ENCODE measurements at regions not wholly inside any gene's neighbourhood (a gene's known extent, or its start where the extent isn't known, plus 50 kb on each side); places are given as distances from the start of the nearest gene placed in this dataset.
"Not testable (repeated sequence)": the region's sequence is repeated elsewhere in the genome, so short reads cannot be mapped to it uniquely, and the experiment has no call there.

- intact Hi-C loops (cut with DNase I), result no loop called here
- 88 to 91% methylated on average over 1 of the region's 1 CpG for WGBS, 2 donors
- no peak overlapping the region for H3K4me3 ChIP-seq
- no peaks in the 10 kb centered on the region for H3K36me3 ChIP-seq (replicated peaks in 1 of 2; ENCODE audit: insufficient read depth in 1 of 2, low read depth in 2 of 2)
- no peak for DNase-seq
- no peaks in the 10 kb centered on the region for H3K27me3 ChIP-seq
- no peaks in the 10 kb centered on the region for H3K4me1 ChIP-seq
- no peak for ATAC-seq
- TF ChIP-seq CTCF (IDR thresholded peaks at IDR 0.05) (no peak), POLR2A (IDR thresholded peaks at IDR 0.05) (no peak)
- H3K27ac ChIP-seq, result no peak overlapping the region
- H3K9me3 ChIP-seq, result no peaks in the 10 kb centered on the region
Measured at GRCh38 chr2:101578671-101579070, 103.8 kb upstream of the RFX8 start.

DNA sequence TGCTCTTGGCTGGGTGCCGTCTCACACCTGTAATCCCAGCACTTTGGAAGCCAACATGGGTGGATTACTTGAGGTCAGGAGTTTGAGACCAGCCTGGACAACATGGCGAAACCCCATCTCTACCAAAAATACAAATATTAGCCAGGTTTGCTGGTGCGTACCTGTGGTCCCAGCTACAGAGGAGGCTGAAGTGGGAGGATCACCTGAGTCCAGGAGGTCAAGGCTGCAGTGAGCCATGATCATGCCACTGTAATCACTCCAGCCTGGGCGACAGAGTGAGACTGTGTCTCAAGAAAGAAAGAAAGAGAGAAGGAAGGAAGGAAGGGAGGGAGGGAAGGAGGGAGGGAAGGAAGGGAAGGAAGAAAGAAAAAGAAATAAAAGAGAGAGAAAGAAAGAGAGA lies 103.2 kb upstream of the RFX8 start:
- H3K4me3 ChIP-seq; H3K4me1 ChIP-seq; DNase-seq; H3K9me3 ChIP-seq; ATAC-seq; H3K27me3 ChIP-seq; H3K36me3 ChIP-seq (replicated peaks in 1 of 2; ENCODE audit: insufficient read depth in 1 of 2, low read depth in 2 of 2); intact Hi-C loops (cut with DNase I); H3K27ac ChIP-seq: not testable (repeated sequence)
- WGBS, 2 donors, result 86 to 88% methylated on average over 4 of the region's 4 CpGs

DNA sequence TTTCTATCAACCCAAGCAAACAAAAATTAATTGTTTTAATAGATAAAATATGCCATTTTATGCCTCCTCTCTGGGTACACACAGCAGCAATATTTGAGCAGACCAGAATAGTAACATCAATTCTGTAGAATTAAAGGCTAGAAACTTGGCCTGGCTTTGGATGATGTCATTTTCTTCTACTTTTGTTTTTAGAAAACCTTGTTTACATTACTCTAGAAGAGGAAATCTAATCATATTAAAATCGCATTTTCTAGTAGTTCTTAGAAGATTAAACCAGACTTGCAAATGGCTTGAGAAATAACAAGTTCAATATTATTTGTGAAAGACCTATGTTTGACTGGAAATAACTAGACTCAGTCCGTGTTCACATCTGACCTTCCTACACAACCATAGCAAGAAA lies 102.3 kb upstream of the RFX8 start:
- WGBS, 2 donors, result 50 to 53% methylated on average over 2 of the region's 2 CpGs
- DNase-seq (no peak), ATAC-seq (no peak)
- Histone ChIP-seq H3K4me3 (no peak overlapping the region), H3K4me1 (no peaks in the 10 kb centered on the region), H3K27me3 (no peaks in the 10 kb centered on the region), H3K36me3 (replicated peaks in 1 of 2; ENCODE audit: insufficient read depth in 1 of 2, low read depth in 2 of 2) (no peaks in the 10 kb centered on the region), H3K9me3 (no peaks in the 10 kb centered on the region), H3K27ac (no peak overlapping the region)
- no peak for TF ChIP-seq CTCF (IDR thresholded peaks at IDR 0.05)
- no peak for TF ChIP-seq POLR2A (IDR thresholded peaks at IDR 0.05)
- intact Hi-C loops (cut with DNase I), result no loop called here

DNA sequence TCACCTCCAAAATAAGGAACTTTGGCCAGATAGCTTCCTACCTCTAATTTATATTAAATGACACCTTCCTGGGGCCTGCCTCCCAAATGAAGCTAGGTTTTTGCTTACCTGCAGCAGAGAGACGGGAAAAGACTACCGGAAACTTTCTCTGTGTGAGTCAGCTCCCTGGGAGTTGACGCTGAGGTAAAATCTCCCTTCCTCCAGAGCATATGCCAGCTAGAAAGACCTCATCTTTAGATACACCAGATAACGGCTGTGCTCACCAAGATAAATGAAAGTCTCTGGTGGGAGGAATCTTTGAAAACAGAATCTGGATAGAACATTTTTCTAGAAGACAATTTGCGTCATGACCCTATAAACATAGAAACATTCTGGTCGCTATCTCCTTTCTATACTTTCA lies 99.7 kb upstream of the RFX8 start:
- Histone ChIP-seq H3K4me3 (no peak overlapping the region), H3K4me1 (no peaks in the 10 kb centered on the region), H3K36me3 (replicated peaks in 1 of 2; ENCODE audit: insufficient read depth in 1 of 2, low read depth in 2 of 2) (no peaks in the 10 kb centered on the region), H3K27me3 (no peaks in the 10 kb centered on the region), H3K27ac (no peak overlapping the region), H3K9me3 (no peaks in the 10 kb centered on the region)
- intact Hi-C loops (cut with DNase I), result no loop called here
- ATAC-seq (no peak), DNase-seq (no peak)
- WGBS, 2 donors, result 85 to 88% methylated on average over 6 of the region's 6 CpGs
- no peak for TF ChIP-seq POLR2A (IDR thresholded peaks at IDR 0.05)
- no peak for TF ChIP-seq CTCF (IDR thresholded peaks at IDR 0.05)

- TF ChIP-seq POLR2A (IDR thresholded peaks at IDR 0.05), result no peak
- no peak for TF ChIP-seq CTCF (IDR thresholded peaks at IDR 0.05)
- H3K4me3 ChIP-seq, result no peak overlapping the region
- no peaks in the 10 kb centered on the region for H3K4me1 ChIP-seq
- H3K9me3 ChIP-seq, result no peaks in the 10 kb centered on the region
- no peaks in the 10 kb centered on the region for H3K36me3 ChIP-seq (replicated peaks in 1 of 2; ENCODE audit: insufficient read depth in 1 of 2, low read depth in 2 of 2)
- intact Hi-C loops (cut with DNase I), result no loop called here
- DNase-seq, result no peak
- H3K27me3 ChIP-seq, result no peaks in the 10 kb centered on the region
- no peak for ATAC-seq
- no peak overlapping the region for H3K27ac ChIP-seq
- WGBS, 2 donors, result 92 to 93% methylated on average over 1 of the region's 1 CpG
Measured at GRCh38 chr2:101571951-101572350, 97.0 kb upstream of the RFX8 start.
